ENCODE measurements at regions not wholly inside any gene's neighbourhood (a gene's known extent, or its start where the extent isn't known, plus 50 kb on each side); places are given as distances from the start of the nearest gene placed in this dataset.

GRCh38 chr20:19074356-19074755 is 138.1 kb upstream of the SLC24A3 start:
- DNase-seq (ENCODE audit: extremely low read depth, low read depth): no peak
- TF ChIP-seq, protein P1, sequence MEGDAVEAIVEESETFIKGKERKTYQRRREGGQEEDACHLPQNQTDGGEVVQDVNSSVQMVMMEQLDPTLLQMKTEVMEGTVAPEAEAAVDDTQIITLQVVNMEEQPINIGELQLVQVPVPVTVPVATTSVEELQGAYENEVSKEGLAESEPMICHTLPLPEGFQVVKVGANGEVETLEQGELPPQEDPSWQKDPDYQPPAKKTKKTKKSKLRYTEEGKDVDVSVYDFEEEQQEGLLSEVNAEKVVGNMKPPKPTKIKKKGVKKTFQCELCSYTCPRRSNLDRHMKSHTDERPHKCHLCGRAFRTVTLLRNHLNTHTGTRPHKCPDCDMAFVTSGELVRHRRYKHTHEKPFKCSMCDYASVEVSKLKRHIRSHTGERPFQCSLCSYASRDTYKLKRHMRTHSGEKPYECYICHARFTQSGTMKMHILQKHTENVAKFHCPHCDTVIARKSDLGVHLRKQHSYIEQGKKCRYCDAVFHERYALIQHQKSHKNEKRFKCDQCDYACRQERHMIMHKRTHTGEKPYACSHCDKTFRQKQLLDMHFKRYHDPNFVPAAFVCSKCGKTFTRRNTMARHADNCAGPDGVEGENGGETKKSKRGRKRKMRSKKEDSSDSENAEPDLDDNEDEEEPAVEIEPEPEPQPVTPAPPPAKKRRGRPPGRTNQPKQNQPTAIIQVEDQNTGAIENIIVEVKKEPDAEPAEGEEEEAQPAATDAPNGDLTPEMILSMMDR (IDR thresholded peaks at IDR 0.05; ENCODE audit: low read depth, low read length): no peak

- no peak for DNase-seq (ENCODE audit: extremely low read depth, low read depth)
- TF ChIP-seq, protein P1 (IDR thresholded peaks at IDR 0.05; ENCODE audit: low read depth, low read length): no peak
Measured at GRCh38 chr20:19074828-19075516, 137.5 kb upstream of the SLC24A3 start.

GRCh38 chr20:19077370-19078220 is 134.8 kb upstream of the SLC24A3 start:
- TF ChIP-seq, protein P1 (IDR thresholded peaks at IDR 0.05; ENCODE audit: low read depth, low read length): no peak
- DNase-seq (ENCODE audit: extremely low read depth, low read depth): no peak

DNA sequence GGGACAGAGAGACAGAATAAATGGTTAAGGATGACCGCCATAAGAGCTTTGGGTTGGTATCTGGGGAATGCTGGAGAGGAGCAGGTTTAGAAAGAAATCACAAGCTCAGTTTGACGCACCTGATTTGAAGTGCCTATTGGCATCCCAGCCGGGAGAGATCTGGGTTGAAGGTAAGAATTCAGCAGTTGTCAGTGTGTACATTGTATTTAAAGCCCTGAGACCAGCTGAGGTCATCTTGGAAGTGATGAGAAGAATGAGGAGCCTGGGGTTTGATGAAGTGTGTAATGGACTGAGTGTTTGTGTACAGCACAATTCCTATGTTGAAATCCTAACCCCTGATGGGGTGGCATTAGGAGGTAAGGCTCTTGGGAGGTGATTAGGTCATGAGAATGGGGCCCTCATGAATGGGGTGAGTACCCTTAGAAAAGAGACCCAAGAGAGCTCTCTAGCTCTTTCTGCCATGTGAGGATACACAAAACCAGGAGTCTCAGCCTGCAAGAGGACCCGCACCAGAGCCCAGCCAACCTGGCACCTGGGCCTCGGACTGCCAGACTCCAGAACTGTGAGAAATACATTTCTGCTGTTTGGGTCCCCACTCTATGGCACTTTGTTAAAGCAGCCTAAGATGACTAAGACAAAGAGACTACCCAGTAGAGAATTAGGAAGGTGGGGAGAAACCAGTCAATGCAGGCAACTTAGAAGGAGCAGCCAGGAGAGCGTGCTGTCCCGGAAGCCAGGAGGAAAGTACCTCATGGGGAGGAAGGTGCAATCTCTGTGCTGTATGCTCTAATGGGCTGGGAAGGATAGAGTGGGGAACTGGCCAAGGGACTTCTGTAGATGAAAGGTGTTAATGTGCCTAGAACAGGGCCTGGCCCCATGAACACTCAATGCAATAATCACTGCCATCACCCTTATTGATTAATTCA is 133.7 kb upstream of the SLC24A3 start:
- TF ChIP-seq, protein P1 (IDR thresholded peaks at IDR 0.05; ENCODE audit: low read depth, low read length): no peak
- DNase-seq (ENCODE audit: extremely low read depth, low read depth): no peak

DNA sequence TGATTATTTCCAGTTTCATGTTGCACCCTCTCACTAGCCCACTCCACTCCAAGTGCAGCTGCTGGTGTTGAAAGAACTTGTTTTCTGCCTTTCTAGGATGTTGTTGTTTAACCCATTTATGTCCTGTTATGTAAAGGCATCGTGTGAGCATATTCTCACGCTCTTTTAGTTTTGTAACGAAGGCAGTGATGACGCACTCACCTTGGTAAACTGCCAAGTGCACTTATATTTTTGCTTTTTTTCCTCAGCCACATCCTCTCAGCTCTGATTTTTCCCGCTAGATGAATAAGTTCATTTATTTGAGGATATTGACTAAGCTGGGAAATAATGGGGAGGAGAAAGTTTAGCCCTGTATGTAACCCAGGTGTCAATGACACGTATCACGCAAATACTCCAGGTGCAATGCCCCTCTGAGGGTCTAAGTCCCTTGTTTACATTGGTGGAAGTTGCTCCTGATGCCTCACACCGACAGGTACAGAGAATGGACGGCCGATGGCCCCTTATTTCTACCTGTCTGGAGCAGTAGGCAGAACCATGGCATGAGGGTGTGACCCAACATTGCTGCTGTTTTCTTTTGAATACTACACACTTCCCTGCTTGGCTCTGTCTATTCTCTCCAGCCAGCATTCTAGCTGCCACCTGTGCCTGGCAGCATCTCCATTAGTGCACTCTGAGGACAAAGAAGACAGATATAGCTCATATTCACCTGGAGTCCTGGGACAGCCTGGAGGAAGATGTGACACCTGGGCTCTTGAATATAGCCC is 132.7 kb upstream of the SLC24A3 start:
- DNase-seq (ENCODE audit: extremely low read depth, low read depth): no peak
- TF ChIP-seq, protein P1 (IDR thresholded peaks at IDR 0.05; ENCODE audit: low read depth, low read length): no peak

- TF ChIP-seq, protein P1 (IDR thresholded peaks at IDR 0.05; ENCODE audit: low read depth, low read length): no peak
- DNase-seq (ENCODE audit: extremely low read depth, low read depth): no peak
Measured at GRCh38 chr20:19081937-19082336, 130.5 kb upstream of the SLC24A3 start.
